Embryonic facial prominence (tissue), 1 donor: ENCODE measurements at regions not wholly inside any gene's neighbourhood (a gene's known extent, or its start where the extent isn't known, plus 50 kb on each side); places are given as distances from the start of the nearest gene placed in this dataset.
"Not testable (repeated sequence)": the region's sequence is repeated elsewhere in the genome, so short reads cannot be mapped to it uniquely, and the experiment has no call there.

Source experiments
- DNase-seq: peaks from one replicate; pipeline ENCODE4 v3.0.0-alpha.2; 2016; ENCODE audit errors: extremely low spot score

DNA sequence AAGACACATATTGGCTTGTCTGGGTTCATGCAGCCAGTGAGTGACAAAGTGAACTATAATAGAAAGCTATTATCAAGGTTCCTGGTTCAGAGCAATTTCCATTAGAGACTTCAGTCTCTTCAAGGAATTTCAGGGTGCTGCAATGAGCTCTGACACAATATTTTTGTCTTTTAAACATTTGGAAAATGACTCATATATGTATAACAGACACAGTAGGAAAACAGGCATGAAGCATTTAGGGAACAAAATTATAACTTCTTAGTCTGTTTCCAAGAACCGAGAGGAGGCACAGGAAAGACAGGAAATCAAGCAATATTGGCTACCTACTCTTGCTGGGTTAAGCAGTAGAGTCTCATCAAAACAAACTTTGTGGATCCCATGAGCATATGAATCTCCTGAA lies 170.4 kb downstream of the PTPRC start:
- DNase-seq: no peak

DNA sequence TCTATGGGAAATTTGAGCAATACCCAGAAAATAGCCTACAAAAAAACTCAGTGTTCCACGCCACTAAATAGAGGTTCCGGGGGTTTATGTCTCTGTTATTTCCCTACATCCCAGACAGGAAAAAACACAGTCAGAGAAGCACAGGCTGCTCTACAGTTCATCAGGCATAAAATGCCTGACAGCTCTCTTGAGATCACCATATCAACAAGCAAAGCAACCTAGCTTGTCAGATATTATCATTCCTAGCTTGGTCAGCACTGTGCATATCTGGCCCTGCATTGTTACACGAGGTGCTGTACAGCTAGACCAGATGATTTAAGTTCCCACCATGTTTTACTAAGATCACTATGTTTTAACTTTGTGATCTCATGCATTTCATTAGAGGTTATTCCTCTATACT lies 172.6 kb downstream of the PTPRC start:
- no peak for DNase-seq

DNA sequence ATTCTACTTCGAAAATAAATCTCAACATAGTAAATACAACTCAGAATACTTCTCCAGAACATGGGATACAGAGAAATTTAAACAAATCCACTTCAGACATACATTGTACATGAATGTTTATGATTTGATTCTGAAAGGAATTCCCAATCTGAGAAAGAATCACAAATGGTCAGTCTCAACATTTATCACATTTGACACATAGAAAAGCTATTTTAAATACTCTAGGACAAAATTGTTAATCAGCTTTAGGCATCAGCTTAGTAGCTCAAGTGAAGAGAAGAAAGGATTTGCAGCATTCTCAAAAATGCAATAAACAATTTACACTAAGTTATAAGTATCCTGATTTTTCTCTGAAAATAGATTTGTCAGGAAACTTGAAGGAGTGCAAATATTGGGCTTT lies 184.8 kb downstream of the PTPRC start:
- DNase-seq: no peak

DNA sequence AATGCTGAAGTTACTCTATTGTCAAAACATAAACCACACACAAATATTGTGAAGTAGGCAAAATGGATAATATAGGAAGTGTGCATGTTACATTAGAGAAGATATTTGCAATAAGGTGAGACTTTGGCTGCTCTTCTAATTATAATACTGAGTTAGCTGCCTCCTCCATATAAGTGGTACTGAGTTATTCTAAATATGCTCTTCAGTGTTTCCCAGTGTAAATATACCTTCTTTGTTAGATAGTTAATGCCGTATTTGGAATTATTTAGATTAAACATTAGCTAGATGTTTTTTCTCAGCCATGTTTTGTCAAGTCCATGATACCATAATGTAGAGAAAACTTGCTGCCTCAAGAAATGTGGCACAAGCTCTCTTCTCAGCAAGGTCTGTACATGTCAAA lies 186.4 kb downstream of the PTPRC start:
- no peak for DNase-seq

DNA sequence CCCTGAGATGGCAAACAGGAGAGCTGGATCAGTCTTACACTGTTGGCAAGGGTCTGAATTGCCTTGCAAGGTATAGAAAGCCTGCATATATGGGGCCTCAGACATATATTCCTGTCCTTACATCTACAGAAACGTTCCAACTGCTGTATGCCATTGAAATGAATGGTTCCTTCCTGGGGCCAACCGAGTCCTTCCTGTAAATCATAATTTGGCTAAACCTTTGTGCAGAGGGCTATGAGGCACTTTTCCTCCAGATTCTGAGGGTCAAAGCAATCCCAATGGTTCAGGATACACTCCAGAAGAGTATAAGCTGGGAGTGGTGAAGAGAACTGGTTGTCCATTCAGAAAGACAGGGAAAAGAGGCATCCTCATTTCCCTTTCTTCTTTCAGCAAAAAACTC lies 190.5 kb downstream of the PTPRC start:
- DNase-seq: no peak

DNA sequence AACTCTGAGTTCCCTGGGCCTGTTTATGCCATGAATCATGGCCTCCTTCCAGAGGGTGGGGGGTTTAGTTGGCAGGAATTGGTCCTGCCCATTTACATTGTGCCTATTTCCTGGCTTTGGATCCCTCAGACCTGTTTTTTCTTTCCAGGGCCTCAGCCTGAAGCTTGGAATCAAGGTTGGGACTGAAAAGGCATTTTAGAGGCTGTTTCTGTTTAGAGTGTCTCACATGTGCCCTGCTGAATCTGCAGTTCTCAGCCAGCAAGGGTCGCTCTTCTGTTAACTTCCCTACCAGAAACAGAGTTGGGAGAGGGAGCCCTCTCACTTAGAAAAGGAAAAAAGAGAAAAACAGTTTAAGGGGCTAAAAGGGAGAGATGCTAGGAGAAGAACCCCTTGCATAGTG lies 191.1 kb downstream of the PTPRC start:
- no peak for DNase-seq

DNA sequence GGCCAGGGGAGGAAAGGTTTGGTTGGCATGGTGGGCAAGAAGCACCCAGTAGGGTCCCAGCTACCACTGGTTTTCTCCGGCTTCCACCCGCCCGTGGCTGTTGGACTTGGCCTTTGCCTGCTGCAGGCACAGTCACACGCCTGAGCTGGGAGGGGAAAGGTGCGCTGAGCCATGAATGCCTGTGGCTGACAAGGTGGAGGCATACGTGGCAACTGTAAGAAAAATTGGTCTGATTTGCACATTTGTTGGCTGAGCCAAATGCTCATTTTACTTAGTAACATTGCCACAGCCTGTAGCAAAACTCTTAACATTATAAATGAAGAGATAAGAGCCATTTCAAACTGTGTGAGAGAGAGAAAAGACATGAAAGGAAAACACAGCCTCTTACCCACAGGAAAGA lies 191.6 kb downstream of the PTPRC start:
- no peak for DNase-seq

DNA sequence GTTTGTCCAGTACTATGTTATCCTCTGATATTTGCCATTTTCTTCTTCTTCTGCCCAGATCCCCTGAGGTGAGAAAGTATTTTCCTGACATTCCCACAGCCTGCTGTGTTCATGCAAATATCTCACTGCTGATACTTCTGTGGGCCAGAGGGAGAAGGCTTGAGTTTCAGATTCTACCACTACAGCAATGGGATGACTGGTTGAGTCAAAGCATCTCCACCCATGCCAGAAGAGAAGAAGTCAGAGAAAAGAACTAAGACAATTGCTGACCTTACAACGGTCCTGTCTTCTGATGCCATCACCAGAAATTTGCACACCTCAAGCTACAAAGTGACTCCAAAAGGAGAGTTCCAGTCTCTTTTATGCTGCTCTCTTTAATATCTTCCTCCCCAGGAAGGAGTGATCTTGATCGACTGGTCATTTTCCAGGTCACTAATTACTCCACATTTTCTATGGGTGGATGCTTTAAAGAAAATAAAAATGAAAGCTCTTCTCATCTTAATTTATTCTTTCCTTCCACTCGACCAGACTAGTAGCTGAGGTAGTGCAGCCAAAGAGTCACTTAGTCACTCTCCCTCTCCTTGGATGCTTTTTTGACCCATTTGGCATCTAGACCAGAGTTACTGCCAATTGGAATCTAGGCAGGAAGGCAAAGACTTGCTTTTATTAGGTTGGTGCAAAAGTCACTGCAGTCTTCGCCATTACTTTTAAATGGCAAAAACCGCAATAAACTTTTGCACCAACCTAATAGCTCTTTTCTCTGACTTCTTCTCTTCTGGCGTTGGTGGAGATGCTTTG lies 195.1 kb downstream of the PTPRC start:
- no peak for DNase-seq

DNA sequence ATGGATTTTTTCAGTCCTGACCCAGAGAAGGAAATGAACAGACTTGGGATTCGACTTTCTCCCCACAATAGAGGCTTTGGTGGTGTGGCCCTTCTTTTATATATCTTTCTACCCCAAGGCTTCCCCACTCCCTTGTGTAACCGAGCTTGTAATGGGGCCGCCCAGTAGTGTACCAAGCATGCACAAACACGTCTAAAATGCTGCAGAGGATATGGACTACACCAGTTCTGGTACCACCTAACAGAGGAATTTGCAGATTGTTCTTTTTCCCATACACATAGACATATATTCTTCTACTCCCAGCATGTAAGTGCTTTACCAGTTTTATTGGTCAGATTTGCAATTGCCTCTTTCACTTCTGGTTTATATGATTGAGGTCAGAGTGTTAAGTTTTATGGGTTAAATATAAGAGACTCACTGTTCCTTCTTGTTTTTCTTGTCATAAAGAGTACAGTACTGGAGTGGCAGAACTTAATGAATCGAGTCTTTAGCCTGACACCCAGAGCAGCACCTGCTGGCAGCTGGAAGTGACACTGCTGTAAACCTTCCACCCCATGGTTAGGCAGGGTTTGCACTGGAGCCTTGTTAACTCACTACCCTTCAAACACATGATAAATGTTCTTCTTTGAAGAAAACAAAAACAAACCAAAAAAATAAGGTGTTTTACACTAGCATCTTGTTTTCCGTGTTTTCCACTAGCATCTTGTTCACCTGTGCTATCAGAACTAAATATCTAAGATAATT lies 198.6 kb downstream of the PTPRC start:
- DNase-seq: no peak

DNA sequence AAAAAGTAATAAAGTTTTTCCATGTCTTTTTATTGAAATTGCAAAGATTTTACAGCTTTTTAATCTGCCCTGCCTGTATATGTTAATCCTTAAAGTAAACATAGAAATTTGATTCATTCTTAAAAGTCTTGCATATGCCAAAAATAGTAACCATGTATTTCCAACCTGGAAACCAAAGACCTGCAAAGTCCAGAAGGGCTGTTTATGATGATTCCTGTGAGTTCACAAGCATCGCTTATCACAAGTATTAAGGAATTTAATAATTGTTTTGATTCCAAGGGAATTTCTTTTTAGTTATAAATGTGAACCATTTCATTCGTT lies 199.1 kb downstream of the PTPRC start:
- no peak for DNase-seq

DNA sequence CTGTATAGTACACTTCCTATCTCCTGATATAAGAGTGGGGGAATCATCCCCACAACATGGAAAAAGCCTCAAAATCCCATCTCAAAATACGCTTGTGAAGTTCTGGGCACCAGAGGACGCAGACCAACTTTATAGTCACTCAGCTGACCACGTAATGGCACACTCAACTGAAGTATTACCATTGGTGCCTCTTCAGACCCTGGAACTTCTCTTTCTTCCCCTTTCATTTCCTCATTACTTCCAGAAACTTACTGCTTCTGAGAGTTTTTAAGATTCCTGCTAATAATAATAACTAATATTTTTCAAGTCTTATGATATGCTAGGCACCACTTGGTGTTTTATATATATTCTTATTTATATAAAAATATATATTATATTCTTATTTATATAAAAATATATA lies 202.6 kb downstream of the PTPRC start:
- DNase-seq: no peak

DNA sequence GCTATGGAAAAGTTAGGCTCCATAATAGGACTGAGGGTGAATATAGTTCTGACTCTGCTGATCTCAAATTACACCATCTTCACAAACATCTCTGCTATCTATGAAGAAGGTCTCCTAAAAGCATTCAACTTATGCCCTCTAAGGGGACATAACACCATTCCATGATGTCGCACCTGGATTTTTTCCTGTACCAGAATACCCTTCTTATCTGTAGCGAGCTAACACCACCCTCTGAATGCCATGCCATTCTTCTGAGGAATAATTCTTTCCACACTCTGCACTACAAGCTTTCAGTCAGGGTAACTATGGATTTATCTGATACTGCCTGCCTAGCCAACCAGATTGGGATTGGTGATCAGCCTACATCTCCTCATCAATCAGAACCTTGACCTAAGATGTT lies 203.8 kb downstream of the PTPRC start:
- no peak for DNase-seq

DNA sequence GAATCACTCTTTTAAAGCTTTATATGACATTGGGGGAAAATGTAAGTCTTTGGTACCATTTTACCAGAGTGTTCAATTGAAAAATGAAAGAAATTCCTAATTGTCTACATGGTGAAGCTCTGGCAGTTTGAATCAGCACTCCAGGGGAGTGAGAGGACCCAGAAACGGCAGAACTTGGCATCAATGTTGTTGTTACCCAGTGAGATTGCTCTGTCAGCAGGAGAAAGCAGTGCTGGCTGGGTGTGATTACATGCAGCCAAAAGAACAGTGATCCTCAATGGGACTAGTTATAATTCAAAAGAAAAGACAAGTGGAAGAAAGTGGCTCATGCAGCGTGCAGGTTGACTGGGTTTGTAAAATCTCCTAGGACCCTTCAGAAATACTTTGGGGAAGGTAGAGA lies 206.4 kb downstream of the PTPRC start:
- no peak for DNase-seq

DNA sequence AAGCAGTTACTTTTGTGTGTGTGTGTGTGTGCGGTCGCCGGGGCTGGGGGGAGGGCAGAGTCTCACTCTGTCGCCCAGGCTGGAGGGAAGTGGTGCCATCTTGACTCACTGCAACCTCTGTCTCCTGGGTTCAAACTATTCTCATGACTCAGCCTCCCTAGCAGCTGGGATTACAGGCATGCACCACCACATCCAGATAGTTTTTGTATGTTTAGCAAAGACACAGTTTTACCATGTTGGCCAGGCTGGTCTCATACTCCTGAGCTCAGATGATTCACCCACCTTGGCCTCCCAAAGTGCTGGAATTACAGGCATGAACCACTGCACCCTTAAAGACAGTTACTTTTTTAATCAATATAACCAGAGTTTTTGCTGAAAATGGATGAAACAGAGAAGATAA lies 207.0 kb downstream of the PTPRC start:
- DNase-seq: no peak

DNA sequence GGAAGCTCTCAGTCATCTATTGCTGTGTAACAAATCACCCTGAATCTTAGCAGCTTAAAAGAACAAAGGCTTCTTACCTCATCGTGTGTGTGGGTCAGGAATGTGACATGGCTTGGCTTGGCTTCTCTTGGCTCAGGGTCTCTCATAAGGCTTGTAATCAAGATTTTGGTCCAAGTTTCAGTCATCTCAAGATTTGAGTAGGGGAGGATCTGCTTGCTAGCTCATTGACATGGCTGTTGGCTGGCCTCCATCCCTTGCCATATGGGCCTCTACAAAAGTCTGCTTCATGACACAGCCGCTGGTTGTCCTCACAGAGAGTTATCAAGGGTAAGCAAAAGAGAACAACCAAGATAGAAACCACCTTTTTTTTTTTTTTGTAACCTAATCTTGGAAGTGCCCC lies 207.7 kb downstream of the PTPRC start:
- DNase-seq: no peak

DNA sequence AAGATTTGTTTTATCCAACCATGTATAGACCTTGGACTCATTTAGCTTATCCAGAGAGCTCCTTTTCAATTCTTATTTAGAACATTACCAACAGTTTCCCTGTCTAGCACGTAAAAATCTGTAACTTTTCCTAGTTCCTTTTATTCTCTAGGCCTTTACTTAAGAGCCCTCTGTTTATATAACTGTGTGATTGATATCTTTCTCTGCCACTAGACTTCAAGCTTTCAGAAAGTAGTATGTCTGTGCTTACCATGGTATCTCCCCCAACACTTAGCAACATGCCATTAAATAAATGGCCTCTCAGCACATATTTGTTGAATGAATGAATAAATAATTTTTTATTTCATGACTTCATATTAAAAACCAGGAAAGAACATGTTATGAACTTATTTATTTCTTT lies 209.4 kb downstream of the PTPRC start:
- no peak for DNase-seq

DNA sequence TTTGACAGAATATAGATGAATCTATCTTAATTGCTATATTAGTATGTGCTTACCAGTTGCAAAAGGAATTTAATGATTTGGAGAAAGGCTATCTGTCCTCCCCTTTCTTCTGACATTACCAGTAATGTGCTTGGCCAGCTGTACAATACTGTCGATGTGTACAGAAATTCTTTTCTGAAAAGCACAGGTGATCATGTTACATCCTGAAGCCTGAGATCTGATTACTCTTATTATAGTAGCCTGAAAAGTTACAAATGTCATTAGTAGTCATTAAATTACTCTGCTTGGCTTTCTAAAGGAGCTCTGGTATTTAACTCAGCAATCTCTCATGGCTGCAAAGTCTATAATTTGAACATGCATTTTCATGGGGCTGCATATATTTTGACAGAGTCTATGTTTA lies 209.8 kb downstream of the PTPRC start:
- DNase-seq: no peak

DNA sequence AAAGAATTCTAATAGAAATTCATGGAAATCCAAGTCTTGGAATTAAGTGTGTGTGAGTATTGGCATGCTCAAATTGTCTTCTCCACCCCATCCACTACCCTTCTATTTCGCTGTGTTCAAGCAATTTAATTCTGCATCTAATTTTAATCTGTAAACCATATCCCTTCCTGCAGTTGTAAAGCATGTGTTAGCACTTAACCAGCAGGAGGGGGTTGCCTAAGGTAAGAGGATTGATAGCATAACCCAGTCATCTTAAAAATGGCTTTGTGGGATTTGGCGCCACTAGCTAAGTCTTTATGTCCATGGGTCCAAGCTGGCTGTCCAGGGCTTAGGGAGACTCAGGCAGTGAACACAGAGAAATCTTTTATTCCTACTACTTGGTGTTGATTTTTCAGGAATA lies 210.3 kb downstream of the PTPRC start:
- no peak for DNase-seq

DNA sequence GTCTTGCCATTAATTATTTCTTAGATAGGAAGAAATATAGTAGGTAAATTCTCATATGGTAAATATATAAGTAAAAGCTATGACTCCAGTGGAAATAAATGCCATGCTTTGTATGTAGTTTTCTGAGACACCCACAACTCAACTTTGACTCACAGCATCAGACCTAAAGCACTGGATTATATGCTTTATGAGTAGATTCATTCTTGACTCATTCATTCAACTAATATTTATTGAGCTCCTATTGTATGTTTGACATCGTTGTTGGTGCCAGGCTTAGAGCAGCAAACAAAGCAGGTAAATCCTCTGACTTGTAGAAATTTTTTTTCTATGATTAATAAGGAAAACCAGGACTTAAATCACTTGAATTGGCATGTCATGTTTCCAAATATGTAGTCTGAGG lies 211.4 kb downstream of the PTPRC start:
- no peak for DNase-seq

DNA sequence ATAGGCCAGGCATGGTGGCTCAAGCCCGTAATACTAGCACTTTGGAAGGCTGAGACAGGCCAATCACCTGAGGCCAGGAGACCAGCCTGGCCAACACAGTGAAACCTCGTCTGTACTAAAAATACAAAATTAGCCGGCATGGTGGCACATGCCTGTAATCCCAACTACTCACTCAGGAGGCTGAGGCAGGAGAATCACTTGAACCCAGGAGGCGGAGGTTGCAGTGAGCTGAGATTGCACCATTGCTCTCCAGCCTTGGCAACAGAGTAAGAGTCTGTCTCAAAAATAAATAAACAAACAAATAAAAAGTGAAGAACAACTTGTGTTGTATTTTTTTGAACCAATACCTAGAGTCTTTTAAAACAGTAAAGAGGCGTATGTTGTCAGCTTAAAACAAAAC lies 212.1 kb downstream of the PTPRC start:
- DNase-seq: not testable (repeated sequence)

DNA sequence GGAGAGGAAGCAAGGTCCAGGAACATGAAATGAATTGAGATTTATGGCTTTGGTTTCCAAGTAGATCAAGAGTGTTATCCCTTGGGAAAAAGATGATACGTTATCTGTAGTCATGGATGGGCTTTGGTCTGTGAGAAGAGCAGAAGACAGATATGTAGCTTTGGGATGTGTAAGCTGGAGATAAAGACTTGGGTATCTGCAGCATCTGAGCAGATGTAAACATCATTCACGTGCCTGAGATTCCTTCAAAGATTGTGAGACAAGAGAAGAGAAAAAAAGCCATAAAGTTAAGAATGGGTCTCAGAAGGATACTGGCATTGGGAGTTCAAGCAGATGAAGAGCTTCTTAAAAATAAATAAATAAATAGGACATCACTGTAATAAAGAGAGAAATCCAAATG lies 217.8 kb downstream of the PTPRC start:
- no peak for DNase-seq

DNA sequence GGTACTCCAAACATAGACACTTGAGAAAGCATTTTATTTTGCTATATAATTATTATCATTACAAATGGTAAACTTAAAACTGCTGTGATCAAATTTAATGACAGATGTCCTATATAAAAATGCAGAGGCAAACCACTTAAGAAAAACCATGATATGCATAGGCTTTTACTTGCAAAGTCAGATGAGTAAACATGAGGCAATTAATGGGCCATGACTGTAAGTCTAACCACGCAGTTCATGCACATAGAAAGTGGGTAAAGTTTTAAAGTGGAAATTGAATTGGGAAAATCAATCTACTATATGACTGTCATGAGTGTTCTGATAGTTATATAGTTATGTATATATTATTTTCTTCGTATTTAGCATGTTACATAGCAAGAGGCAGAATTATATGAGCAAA lies 219.2 kb downstream of the PTPRC start:
- DNase-seq: no peak

DNA sequence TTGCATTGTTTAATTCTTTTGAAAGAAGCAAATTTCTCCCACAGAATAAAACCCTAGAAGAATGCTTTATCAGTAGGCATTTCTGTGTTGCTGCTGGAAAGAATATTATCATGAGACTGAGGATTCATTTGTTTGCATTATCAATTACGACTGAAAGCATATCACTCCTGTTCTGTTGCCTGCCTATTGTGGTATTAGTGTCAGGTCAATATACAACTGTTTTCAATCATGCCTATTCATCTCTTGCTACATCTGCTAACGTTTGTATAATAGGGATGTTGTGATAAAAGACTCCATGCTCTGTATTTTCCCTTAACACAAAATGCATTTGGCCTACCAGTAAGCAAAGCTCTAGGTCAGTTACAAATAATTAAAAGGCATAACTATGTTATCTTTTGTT lies 221.5 kb downstream of the PTPRC start:
- DNase-seq: no peak

DNA sequence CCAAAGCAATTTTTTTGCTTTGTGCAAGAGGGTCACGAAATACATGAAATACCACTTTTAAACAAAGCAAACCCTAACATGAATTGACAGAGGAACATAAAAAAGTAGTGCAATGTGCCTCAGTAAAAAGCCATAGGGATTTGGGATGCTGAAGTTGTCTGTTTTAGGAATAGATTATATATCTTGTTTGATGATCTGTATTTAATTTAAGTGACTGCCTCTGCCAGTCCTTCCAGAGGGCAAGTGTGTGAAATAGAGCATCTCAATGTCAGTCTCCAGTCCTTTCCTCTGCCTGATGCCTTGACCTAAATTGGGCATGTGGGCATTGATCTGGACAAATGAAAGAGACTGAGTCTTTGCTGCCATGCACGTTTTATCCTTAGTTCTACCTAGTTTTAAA lies 222.8 kb downstream of the PTPRC start:
- DNase-seq: no peak
